Type B pancreatic cell (in vitro differentiated cells): ENCODE measurements at regions not wholly inside any gene's neighbourhood (a gene's known extent, or its start where the extent isn't known, plus 50 kb on each side); places are given as distances from the start of the nearest gene placed in this dataset.
"Not testable (repeated sequence)": the region's sequence is repeated elsewhere in the genome, so short reads cannot be mapped to it uniquely, and the experiment has no call there.

Experiments used
- DNase-seq: peaks from one replicate; pipeline ENCODE4 v3.0.0; 2021; ENCODE audit warnings: mixed read lengths; ENCODE audit not compliant: unreplicated experiment; ENCODE audit errors: extremely low spot score
- H3K27ac Mint-ChIP-seq: 2 replicates; pipeline ENCODE4 v1.8.0; 2021; ENCODE audit warnings: mild to moderate bottlenecking, mixed read lengths
- H3K27me3 Mint-ChIP-seq: 2 replicates; pipeline ENCODE4 v1.8.0; 2021; ENCODE audit warnings: mixed read lengths
- H3K36me3 Mint-ChIP-seq: 2 replicates; pipeline ENCODE4 v1.8.0; 2021; ENCODE audit warnings: mixed read lengths
- H3K4me1 Mint-ChIP-seq: one replicate; pipeline ENCODE4 v1.8.0; 2021; ENCODE audit warnings: mixed read lengths; ENCODE audit not compliant: unreplicated experiment
- H3K4me3 Mint-ChIP-seq: 2 replicates; pipeline ENCODE4 v1.8.0; 2021; ENCODE audit warnings: mild to moderate bottlenecking, mixed read lengths
- H3K9me3 Mint-ChIP-seq: 2 replicates; pipeline ENCODE4 v1.8.0; 2021; ENCODE audit warnings: mixed read lengths
- TF ChIP-seq, protein P1 (sequence below): fragments of 200-600 bp; sonication (generic); conservative IDR thresholded peaks from 2 replicates; pipeline ENCODE4 v1.5.0; 2021; ENCODE audit warnings: antibody characterized with exemption, mild to moderate bottlenecking

DNA sequence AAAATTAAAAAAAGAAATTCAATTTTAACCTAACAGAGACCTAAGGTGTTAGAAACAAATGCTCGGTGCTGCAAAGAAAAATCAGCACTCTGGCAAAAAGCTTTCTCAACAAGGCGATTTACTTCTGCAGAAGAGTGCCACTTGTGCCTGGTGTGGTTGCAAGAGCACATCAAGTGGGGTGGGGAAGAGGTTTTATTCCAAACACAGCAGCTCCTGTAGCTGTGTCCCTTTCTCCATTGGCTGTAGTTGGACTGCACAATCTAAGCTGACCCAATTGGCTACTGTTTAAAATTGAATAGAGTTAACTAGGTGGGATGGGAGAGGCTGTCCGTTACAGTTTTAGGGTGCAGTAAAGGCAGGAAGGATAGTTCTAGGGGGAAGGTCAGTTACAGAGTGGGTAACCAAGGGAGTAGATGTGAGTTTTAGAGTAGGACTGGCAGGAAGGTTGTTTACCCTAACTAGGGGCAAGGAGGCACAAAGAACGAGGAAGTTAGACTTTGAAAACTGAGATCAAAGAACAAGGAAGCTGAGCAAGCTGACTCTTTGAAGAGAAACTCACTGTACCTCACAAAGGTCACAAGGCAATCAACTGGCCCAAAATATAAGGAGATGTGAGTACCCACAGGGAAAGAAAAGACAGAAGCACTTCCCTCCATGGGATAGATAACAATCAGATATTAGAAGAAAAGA, 145.7 kb downstream of the LIG4 start:
- no peaks in the 10 kb centered on the region for H3K36me3 Mint-ChIP-seq
- DNase-seq: no peak
- TF ChIP-seq, protein P1, sequence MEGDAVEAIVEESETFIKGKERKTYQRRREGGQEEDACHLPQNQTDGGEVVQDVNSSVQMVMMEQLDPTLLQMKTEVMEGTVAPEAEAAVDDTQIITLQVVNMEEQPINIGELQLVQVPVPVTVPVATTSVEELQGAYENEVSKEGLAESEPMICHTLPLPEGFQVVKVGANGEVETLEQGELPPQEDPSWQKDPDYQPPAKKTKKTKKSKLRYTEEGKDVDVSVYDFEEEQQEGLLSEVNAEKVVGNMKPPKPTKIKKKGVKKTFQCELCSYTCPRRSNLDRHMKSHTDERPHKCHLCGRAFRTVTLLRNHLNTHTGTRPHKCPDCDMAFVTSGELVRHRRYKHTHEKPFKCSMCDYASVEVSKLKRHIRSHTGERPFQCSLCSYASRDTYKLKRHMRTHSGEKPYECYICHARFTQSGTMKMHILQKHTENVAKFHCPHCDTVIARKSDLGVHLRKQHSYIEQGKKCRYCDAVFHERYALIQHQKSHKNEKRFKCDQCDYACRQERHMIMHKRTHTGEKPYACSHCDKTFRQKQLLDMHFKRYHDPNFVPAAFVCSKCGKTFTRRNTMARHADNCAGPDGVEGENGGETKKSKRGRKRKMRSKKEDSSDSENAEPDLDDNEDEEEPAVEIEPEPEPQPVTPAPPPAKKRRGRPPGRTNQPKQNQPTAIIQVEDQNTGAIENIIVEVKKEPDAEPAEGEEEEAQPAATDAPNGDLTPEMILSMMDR: no peak
- peaks cover 5% of the 10 kb centered on the region for H3K4me1 Mint-ChIP-seq
- peak overlapping the region; percentile 72 for H3K27ac Mint-ChIP-seq
- peaks cover 14% of the 10 kb centered on the region for H3K9me3 Mint-ChIP-seq
- no peak overlapping the region for H3K4me3 Mint-ChIP-seq
- H3K27me3 Mint-ChIP-seq: no peaks in the 10 kb centered on the region

DNA sequence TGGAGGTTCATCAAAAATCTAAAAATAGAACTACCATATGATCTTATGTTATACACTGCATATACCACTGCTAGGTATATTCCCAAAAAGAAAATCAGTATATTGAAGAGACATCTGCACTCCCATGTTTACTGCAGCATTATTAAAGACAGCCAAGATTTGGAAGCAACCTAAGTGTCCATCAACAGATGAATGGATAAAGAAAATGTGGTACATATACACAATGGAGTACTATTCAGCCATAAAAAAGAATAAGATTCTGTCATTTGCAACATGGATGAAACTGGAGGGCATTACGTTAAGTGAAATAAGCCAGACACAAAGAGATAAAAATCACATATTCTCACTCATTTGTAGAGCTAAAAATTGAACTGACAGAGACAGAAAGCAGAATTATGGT, 151.0 kb downstream of the LIG4 start:
- not testable (repeated sequence) for H3K36me3 Mint-ChIP-seq, H3K27me3 Mint-ChIP-seq, H3K4me3 Mint-ChIP-seq, DNase-seq, H3K27ac Mint-ChIP-seq, H3K4me1 Mint-ChIP-seq
- peaks cover 17% of the 10 kb centered on the region for H3K9me3 Mint-ChIP-seq

DNA sequence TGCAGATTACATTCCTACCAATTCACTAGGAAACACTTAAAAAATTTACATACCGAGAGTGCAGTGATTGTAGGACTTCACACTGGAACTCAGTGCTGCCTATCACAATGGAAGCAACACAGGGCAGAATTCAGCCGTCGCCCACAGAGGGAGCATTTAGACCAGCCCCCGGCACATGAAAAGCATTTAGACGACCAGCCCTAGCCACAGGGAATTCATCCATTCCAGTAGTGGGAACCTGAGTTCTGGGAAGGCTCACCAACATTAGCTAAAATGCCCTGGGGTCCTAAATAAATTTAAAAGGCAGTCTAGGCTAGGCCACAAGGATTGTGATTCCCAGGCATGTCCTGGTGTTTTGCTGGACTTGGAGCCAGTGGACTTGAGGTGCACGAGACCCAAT, 155.2 kb downstream of the LIG4 start:
- no peak overlapping the region for H3K4me3 Mint-ChIP-seq
- no peak for DNase-seq
- H3K4me1 Mint-ChIP-seq: peaks cover 7% of the 10 kb centered on the region
- TF ChIP-seq, protein P1: no peak
- no peaks in the 10 kb centered on the region for H3K36me3 Mint-ChIP-seq
- H3K27me3 Mint-ChIP-seq: no peaks in the 10 kb centered on the region
- H3K27ac Mint-ChIP-seq: no peak overlapping the region
- peaks cover 14% of the 10 kb centered on the region for H3K9me3 Mint-ChIP-seq

DNA sequence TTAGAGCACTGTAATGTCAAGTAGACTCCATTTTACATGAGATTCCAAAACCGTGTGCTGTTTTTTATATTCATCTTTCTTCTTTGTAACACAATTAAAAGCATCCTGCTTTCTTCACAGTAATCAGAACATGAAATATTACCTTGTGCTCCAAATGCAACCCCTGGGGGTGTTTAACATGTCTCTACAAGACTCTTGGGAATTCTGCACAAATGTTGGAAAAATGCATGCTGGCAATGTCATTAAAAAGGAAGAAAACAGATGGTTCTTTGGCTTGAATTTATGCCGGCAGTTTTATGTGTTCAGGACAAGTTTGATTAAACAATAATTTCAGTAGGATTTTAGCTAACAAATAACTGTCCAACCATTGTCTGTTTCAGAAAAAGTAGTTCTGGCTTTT, 159.1 kb downstream of the LIG4 start:
- H3K9me3 Mint-ChIP-seq: no peaks in the 10 kb centered on the region
- DNase-seq: no peak
- peaks cover 7% of the 10 kb centered on the region for H3K4me1 Mint-ChIP-seq
- H3K27me3 Mint-ChIP-seq: no peaks in the 10 kb centered on the region
- no peak overlapping the region for H3K4me3 Mint-ChIP-seq
- TF ChIP-seq, protein P1: no peak
- H3K27ac Mint-ChIP-seq: no peak overlapping the region
- H3K36me3 Mint-ChIP-seq: no peaks in the 10 kb centered on the region

DNA sequence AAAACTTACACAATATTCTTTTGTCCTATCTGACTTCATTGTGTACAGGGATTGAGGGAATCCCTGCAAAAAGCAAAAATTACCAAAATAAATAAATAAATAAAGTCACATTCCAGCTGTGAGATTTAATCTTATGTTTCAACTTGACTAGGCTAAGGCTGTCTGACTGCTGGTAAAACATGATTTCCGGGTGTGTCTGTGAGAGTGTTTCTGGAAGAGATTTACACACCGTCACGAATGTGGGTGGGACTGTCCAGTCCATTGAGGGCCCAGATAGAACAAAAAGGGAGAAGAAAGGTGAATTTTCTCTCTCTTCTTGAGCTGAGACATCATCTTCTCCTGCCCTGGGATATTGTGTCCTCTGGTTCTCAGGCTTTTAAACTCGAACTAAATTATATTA, 166.1 kb downstream of the LIG4 start:
- Mint-ChIP-seq H3K9me3 (no peaks in the 10 kb centered on the region), H3K36me3 (no peaks in the 10 kb centered on the region), H3K4me1 (no peaks in the 10 kb centered on the region), H3K4me3 (no peak overlapping the region), H3K27ac (no peak overlapping the region), H3K27me3 (no peaks in the 10 kb centered on the region)
- DNase-seq: no peak
- TF ChIP-seq, protein P1: no peak

DNA sequence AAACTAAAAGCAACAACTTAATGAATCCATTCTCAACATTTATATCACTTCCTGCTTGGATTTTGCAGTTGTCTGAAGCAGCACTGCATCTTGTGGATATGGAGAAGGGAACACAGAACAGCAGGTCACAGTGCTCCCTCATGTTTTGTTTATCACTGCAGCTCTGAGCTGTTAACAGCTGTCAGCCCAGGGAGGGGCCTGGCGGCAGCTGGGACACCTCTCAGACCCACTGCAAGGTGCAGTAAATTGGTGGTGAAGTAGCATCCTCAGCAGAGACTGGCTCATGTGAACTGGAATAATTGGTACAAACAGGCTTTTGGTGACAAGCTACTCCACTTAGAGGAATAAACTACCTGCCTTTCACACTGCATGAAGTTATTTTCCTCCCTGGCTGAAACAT, 170.4 kb downstream of the LIG4 start:
- Mint-ChIP-seq H3K36me3 (no peaks in the 10 kb centered on the region), H3K4me3 (no peak overlapping the region), H3K27ac (no peak overlapping the region), H3K9me3 (no peaks in the 10 kb centered on the region), H3K4me1 (no peaks in the 10 kb centered on the region), H3K27me3 (no peaks in the 10 kb centered on the region)
- DNase-seq: no peak
- TF ChIP-seq, protein P1: no peak

DNA sequence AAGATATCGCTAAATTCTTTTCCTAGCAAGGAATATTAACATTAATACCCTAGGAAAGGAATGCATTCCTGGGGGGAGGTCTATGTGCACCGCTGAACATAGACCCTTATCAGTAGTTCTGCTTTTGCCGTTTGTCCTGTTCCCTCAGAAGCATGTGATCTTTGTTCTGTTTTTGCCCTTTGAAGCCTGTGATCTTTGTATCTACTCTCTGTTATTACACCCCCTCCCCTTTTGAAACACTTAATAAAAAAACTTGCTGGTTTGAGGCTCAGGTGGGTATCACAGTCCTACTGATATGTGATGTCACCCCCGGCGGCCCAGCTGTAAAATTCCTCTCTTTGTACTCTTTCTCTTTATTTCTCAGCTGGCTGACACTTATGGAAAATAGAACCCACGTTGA, 172.5 kb downstream of the LIG4 start:
- not testable (repeated sequence) for H3K27ac Mint-ChIP-seq, H3K27me3 Mint-ChIP-seq, H3K4me1 Mint-ChIP-seq, DNase-seq, H3K9me3 Mint-ChIP-seq, H3K36me3 Mint-ChIP-seq, H3K4me3 Mint-ChIP-seq
